Trophoblast cell (in vitro differentiated cells and primary cell): ENCODE measurements at regions not wholly inside any gene's neighbourhood (a gene's known extent, or its start where the extent isn't known, plus 50 kb on each side); places are given as distances from the start of the nearest gene placed in this dataset.
A peak's percentile ranks its signal among the peaks of the same experiment; 100 is the strongest.

Experiments
- DNase-seq, 2 donors: peaks; one replicate each; pipeline ENCODE4 v3.0.0-alpha.2; 2016
- H2AFZ ChIP-seq: 2 replicates; pipeline ENCODE4 v1.6.1; 2013; ENCODE audit warnings: low read length, moderate library complexity, mild to moderate bottlenecking; ENCODE audit not compliant: insufficient read depth, poor library complexity
- H2AK5ac ChIP-seq: 2 replicates; pipeline ENCODE4 v1.6.1; 2013; ENCODE audit warnings: mild to moderate bottlenecking, low read length
- H2BK120ac ChIP-seq: 2 replicates; pipeline ENCODE4 v1.6.1; 2013; ENCODE audit warnings: low read length, mild to moderate bottlenecking, moderate library complexity; ENCODE audit not compliant: insufficient read depth, poor library complexity
- H2BK12ac ChIP-seq: 2 replicates; pipeline ENCODE4 v1.6.1; 2013; ENCODE audit warnings: mild to moderate bottlenecking, low read length, moderate library complexity
- H2BK5ac ChIP-seq: 2 replicates; pipeline ENCODE4 v1.6.1; 2013; ENCODE audit warnings: low read length, low read depth, moderate library complexity, mild to moderate bottlenecking; ENCODE audit not compliant: poor library complexity
- H3K14ac ChIP-seq: 2 replicates; pipeline ENCODE4 v1.6.1; 2013; ENCODE audit warnings: mild to moderate bottlenecking, low read length
- H3K18ac ChIP-seq: 2 replicates; pipeline ENCODE4 v1.6.1; 2013; ENCODE audit warnings: mild to moderate bottlenecking, low read length
- H3K23ac ChIP-seq: 2 replicates; pipeline ENCODE4 v1.6.1; 2013; ENCODE audit warnings: low read length
- H3K27ac ChIP-seq: 2 replicates; pipeline ENCODE4 v1.5.1; 2013; ENCODE audit warnings: low read depth, mild to moderate bottlenecking, inconsistent platforms, low read length, moderate library complexity
- H3K27me3 ChIP-seq: 2 replicates; pipeline ENCODE4 v1.6.1; 2013; ENCODE audit warnings: inconsistent platforms, mild to moderate bottlenecking, low read length, moderate library complexity; ENCODE audit not compliant: insufficient read depth
- H3K36me3 ChIP-seq, 2 experiments: 1 replicate in 1 of 2; 2 replicates in 1 of 2; pipeline ENCODE4 v1.6.1; 2013; ENCODE audit warnings: low read length in 2 of 2, mild to moderate bottlenecking in 2 of 2, moderate library complexity in 1 of 2; ENCODE audit not compliant: insufficient read depth in 2 of 2, control insufficient read depth in 1 of 2
- H3K4ac ChIP-seq: 2 replicates; pipeline ENCODE4 v1.6.1; 2013; ENCODE audit warnings: low read depth, mild to moderate bottlenecking, low read length, moderate library complexity
- H3K4me1 ChIP-seq, 2 experiments: 1 replicate in 1 of 2; 2 replicates in 1 of 2; pipeline ENCODE4 v1.6.1; 2013; ENCODE audit warnings: low read length in 2 of 2, mild to moderate bottlenecking in 2 of 2, moderate library complexity in 1 of 2; ENCODE audit not compliant: insufficient read depth in 2 of 2, control insufficient read depth in 1 of 2
- H3K4me2 ChIP-seq: 2 replicates; pipeline ENCODE4 v1.6.1; 2013; ENCODE audit warnings: inconsistent platforms, mild to moderate bottlenecking, low read length, moderate library complexity
- H3K4me3 ChIP-seq: 2 replicates; pipeline ENCODE4 v1.5.1; 2013; ENCODE audit warnings: mild to moderate bottlenecking, low read depth, low read length, inconsistent platforms
- H3K79me1 ChIP-seq: one replicate; pipeline ENCODE4 v1.6.1; 2013; ENCODE audit warnings: low read length
- H3K79me2 ChIP-seq: 2 replicates; pipeline ENCODE4 v1.6.1; 2013; ENCODE audit warnings: low read length, mild to moderate bottlenecking; ENCODE audit not compliant: control insufficient read depth, insufficient read depth, poor library complexity
- H3K9ac ChIP-seq: 2 replicates; pipeline ENCODE4 v1.6.1; 2013; ENCODE audit warnings: mild to moderate bottlenecking, low read length
- H3K9me3 ChIP-seq: 2 replicates; pipeline ENCODE4 v1.6.1; 2013; ENCODE audit warnings: low read depth, mild to moderate bottlenecking, control low read depth, inconsistent platforms, low read length; ENCODE audit not compliant: insufficient read depth
- H4K12ac ChIP-seq: 2 replicates; pipeline ENCODE4 v1.6.1; 2013; ENCODE audit warnings: low read depth, mild to moderate bottlenecking, low read length, moderate library complexity
- H4K8ac ChIP-seq: 2 replicates; pipeline ENCODE4 v1.6.1; 2013; ENCODE audit warnings: low read depth, mild to moderate bottlenecking, low read length, moderate library complexity
- H4K91ac ChIP-seq: one replicate; pipeline ENCODE4 v1.6.1; 2013; ENCODE audit warnings: low read depth, mild to moderate bottlenecking, low read length, moderate library complexity
- WGBS: extraction: QIAGEN DNeasy Blood & Tissue Kit; methylation state at CpG from one replicate; pipeline ENCODE4 v1.1.7; 2013; ENCODE audit warnings: missing lambda C conversion rate; ENCODE audit not compliant: insufficient read length, insufficient coverage; ENCODE audit errors: extremely low coverage; 5-methylcytosine and 5-hydroxymethylcytosine counted together

DNA sequence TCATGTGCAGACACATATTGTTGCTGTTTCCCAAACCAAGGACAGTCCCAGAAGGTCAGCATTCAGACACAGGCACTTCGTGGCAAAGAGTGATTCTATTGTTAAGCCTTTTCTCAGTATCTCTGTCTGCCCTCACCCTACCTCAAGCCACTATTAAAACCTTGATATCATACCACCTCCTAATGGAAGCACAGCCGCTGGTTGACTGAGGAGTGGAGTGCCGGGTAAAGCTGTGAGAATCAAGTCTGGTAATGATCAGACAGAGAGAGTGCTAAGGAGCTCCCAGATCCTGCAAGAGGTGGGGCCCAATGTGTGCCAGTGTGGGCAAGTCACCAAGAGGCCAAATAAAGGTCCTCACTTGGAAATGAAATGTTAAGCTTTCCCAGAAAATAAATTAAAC lies 819.5 kb downstream of the BCL11A start:
- Histone ChIP-seq H3K4ac (no peak overlapping the region), H3K14ac (no peak overlapping the region), H2AK5ac (no peak overlapping the region), H3K23ac (no peak overlapping the region), H4K12ac (no peak overlapping the region), H2BK12ac (no peak overlapping the region), H3K79me1 (no peaks in the 10 kb centered on the region), H3K36me3 (no peaks in the 10 kb centered on the region), H3K27me3 (no peaks in the 10 kb centered on the region), H2BK120ac (no peak overlapping the region), H3K4me2 (no peak overlapping the region), H3K27ac (no peak overlapping the region), H3K4me1 (peaks cover 0 to 2% of the 10 kb centered on the region in 2 experiments), H3K79me2 (no peaks in the 10 kb centered on the region), H4K8ac (no peak overlapping the region), H3K9me3 (peaks cover 4% of the 10 kb centered on the region), H2AFZ (no peak overlapping the region), H4K91ac (no peak overlapping the region), H3K18ac (no peak overlapping the region), H3K9ac (no peak overlapping the region), H2BK5ac (no peak overlapping the region), H3K4me3 (no peak overlapping the region)
- no CpG with 5 or more reads among the region's 3 CpGs for WGBS
- DNase-seq = no peak

GRCh38 chr2:59733567-59733930 lies 819.9 kb downstream of the BCL11A start:
- H3K14ac ChIP-seq = no peak overlapping the region
- no peak overlapping the region for H3K18ac ChIP-seq
- no peak overlapping the region for H2BK120ac ChIP-seq
- no peak overlapping the region for H3K23ac ChIP-seq
- H3K4me2 ChIP-seq = no peak overlapping the region
- H3K4me1 ChIP-seq = peaks cover 0 to 2% of the 10 kb centered on the region in 2 experiments
- H2BK5ac ChIP-seq = no peak overlapping the region
- H2AK5ac ChIP-seq = no peak overlapping the region
- H3K4me3 ChIP-seq = no peak overlapping the region
- no peak overlapping the region for H3K9ac ChIP-seq
- no peak for DNase-seq
- H3K4ac ChIP-seq = no peak overlapping the region
- no peaks in the 10 kb centered on the region for H3K79me2 ChIP-seq
- H4K8ac ChIP-seq = no peak overlapping the region
- no peak overlapping the region for H2AFZ ChIP-seq
- H4K12ac ChIP-seq = no peak overlapping the region
- no peak overlapping the region for H4K91ac ChIP-seq
- no peaks in the 10 kb centered on the region for H3K27me3 ChIP-seq
- no peaks in the 10 kb centered on the region for H3K36me3 ChIP-seq
- H3K27ac ChIP-seq = no peak overlapping the region
- H3K79me1 ChIP-seq = no peaks in the 10 kb centered on the region
- peaks cover 4% of the 10 kb centered on the region for H3K9me3 ChIP-seq
- H2BK12ac ChIP-seq = no peak overlapping the region
- WGBS = no CpG with 5 or more reads among the region's 2 CpGs

DNA sequence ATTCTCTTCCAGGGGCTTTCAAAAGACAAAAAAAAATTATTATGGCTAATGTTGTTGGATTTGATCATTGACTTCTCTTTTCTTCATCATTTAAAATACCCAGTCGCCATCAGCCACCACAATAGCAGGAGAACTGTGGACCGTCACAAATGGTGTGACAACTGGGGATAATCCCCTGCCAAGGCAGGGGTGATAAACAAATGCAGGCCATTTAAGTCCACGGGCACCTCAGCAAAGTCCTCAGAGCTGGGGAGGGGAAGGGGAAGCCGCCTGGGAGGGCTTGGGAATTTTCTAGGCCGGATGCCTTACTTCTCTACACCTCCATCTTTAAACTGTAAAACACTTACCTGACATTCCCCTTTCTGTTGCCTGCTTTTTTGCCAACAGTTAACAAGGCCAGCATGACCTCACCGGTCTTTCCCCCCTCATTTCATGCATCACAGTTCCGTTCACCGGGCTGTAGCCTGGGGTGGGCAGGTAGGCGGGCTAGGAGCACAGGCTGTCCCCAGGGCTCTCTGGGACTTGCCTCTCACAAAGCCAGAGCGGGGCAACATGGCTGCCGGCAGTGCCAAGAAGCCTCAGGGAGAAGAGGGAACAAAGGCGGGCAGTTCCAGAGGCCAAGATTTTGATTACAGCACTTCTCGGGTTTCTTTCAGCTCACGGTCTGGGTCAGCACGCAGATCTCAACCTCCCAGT lies 820.4 kb downstream of the BCL11A start:
- H2BK120ac ChIP-seq = no peak overlapping the region
- no peak overlapping the region for H4K12ac ChIP-seq
- no peak for DNase-seq
- no peak overlapping the region for H3K27ac ChIP-seq
- no peaks in the 10 kb centered on the region for H3K79me2 ChIP-seq
- H4K8ac ChIP-seq = no peak overlapping the region
- H3K27me3 ChIP-seq = no peaks in the 10 kb centered on the region
- no peak overlapping the region for H2AK5ac ChIP-seq
- no peak overlapping the region for H3K14ac ChIP-seq
- H3K4ac ChIP-seq = no peak overlapping the region
- no peak overlapping the region for H3K4me3 ChIP-seq
- H4K91ac ChIP-seq = no peak overlapping the region
- H2AFZ ChIP-seq = no peak overlapping the region
- no peaks in the 10 kb centered on the region for H3K36me3 ChIP-seq
- no peak overlapping the region for H3K4me2 ChIP-seq
- peaks cover 4% of the 10 kb centered on the region for H3K9me3 ChIP-seq
- no peak overlapping the region for H3K18ac ChIP-seq
- no peak overlapping the region for H2BK12ac ChIP-seq
- no peak overlapping the region for H3K9ac ChIP-seq
- no peak overlapping the region for H2BK5ac ChIP-seq
- H3K23ac ChIP-seq = no peak overlapping the region
- WGBS = no CpG with 5 or more reads among the region's 15 CpGs
- no peaks in the 10 kb centered on the region for H3K79me1 ChIP-seq
- H3K4me1 ChIP-seq = peaks cover 0 to 2% of the 10 kb centered on the region in 2 experiments

- H2BK12ac ChIP-seq = no peak overlapping the region
- no peaks in the 10 kb centered on the region for H3K36me3 ChIP-seq
- no peak overlapping the region for H3K14ac ChIP-seq
- no peak overlapping the region for H2BK5ac ChIP-seq
- H2BK120ac ChIP-seq = no peak overlapping the region
- no peaks in the 10 kb centered on the region for H3K4me1 ChIP-seq
- no peak overlapping the region for H3K4ac ChIP-seq
- H3K23ac ChIP-seq = no peak overlapping the region
- H3K4me3 ChIP-seq = no peak overlapping the region
- no peak overlapping the region for H2AFZ ChIP-seq
- WGBS = no CpG with 5 or more reads among the region's 2 CpGs
- H3K79me1 ChIP-seq = no peaks in the 10 kb centered on the region
- no peaks in the 10 kb centered on the region for H3K79me2 ChIP-seq
- no peak overlapping the region for H3K4me2 ChIP-seq
- no peak overlapping the region for H2AK5ac ChIP-seq
- no peak overlapping the region for H3K9ac ChIP-seq
- no peaks in the 10 kb centered on the region for H3K9me3 ChIP-seq
- H4K8ac ChIP-seq = no peak overlapping the region
- no peaks in the 10 kb centered on the region for H3K27me3 ChIP-seq
- no peak overlapping the region for H3K27ac ChIP-seq
- no peak overlapping the region for H4K91ac ChIP-seq
- H4K12ac ChIP-seq = no peak overlapping the region
- peak; percentile 67 to 92 for DNase-seq
- no peak overlapping the region for H3K18ac ChIP-seq
These were observed 826.3 kb downstream of the BCL11A start for GRCh38 chr2:59727121-59727590.
